NT2/D1 (cell line): ENCODE measurements at regions not wholly inside any gene's neighbourhood (a gene's known extent, or its start where the extent isn't known, plus 50 kb on each side); places are given as distances from the start of the nearest gene placed in this dataset.

Experiments
- DNase-seq: peaks from one replicate; pipeline ENCODE4 v3.0.0-alpha.2; 2011; ENCODE audit warnings: low read depth, low spot score
- H3K27me3 ChIP-seq: 2 replicates; pipeline ENCODE4 v1.6.0; 2011; ENCODE audit warnings: mild to moderate bottlenecking; ENCODE audit not compliant: insufficient read length, insufficient read depth
- H3K36me3 ChIP-seq: 2 replicates; pipeline ENCODE4 v1.6.1; 2011; ENCODE audit warnings: mild to moderate bottlenecking, low read length, mixed read lengths; ENCODE audit not compliant: insufficient read depth, insufficient read length
- H3K4me1 ChIP-seq: 2 replicates; pipeline ENCODE4 v1.5.1; 2011; ENCODE audit not compliant: insufficient read depth, insufficient read length
- H3K4me3 ChIP-seq: 2 replicates; pipeline ENCODE4 v1.5.1; 2011; ENCODE audit warnings: low read depth; ENCODE audit not compliant: insufficient read length
- H3K9ac ChIP-seq: 2 replicates; pipeline ENCODE4 v1.6.0; 2011; ENCODE audit warnings: low read depth; ENCODE audit not compliant: insufficient read length
- H3K9me3 ChIP-seq: 2 replicates; pipeline ENCODE4 v1.5.1; 2011; ENCODE audit warnings: mild to moderate bottlenecking, low read length; ENCODE audit not compliant: insufficient read depth
- SUZ12 ChIP-seq: IDR thresholded peaks from 2 replicates; pipeline ENCODE4 v1.6.1; 2011; ENCODE audit not compliant: insufficient read length, insufficient read depth; ENCODE audit errors: extremely low read depth
- YY1 ChIP-seq: IDR thresholded peaks from 2 replicates; pipeline ENCODE4 v1.6.1; 2011; ENCODE audit not compliant: insufficient read length, insufficient read depth
- ZNF274 ChIP-seq: IDR thresholded peaks from 2 replicates; pipeline ENCODE4 v1.6.1; 2011; ENCODE audit warnings: mild to moderate bottlenecking, low read depth, low read length

- Histone ChIP-seq H3K9me3 (no peaks in the 10 kb centered on the region), H3K36me3 (no peaks in the 10 kb centered on the region), H3K9ac (no peak overlapping the region), H3K4me1 (no peaks in the 10 kb centered on the region), H3K27me3 (no peaks in the 10 kb centered on the region), H3K4me3 (no peak overlapping the region)
- DNase-seq, result no peak
- TF ChIP-seq ZNF274 (no peak), YY1 (no peak), SUZ12 (no peak)
Measured at GRCh38 chr3:1529676-1530075, 436.9 kb downstream of the CNTN6 start.

DNA sequence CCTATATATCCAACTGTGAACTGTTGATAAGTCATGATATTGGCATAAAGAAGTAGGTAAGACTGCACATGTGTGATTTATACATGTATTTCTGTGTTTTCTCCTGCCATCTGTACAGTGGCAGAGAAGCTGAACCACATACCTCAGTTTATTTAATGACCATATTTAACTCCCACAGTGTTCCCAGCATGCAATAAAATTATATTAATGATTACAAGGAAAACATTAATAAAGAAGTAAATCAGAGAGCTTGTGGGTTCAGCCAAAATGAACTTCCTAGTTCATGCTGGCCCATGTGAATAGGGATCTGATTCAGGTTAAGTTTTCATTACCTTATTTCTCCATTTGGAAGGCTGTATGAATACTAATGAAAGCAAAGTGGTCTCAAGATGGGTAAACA is 439.2 kb downstream of the CNTN6 start:
- no peak for DNase-seq

DNA sequence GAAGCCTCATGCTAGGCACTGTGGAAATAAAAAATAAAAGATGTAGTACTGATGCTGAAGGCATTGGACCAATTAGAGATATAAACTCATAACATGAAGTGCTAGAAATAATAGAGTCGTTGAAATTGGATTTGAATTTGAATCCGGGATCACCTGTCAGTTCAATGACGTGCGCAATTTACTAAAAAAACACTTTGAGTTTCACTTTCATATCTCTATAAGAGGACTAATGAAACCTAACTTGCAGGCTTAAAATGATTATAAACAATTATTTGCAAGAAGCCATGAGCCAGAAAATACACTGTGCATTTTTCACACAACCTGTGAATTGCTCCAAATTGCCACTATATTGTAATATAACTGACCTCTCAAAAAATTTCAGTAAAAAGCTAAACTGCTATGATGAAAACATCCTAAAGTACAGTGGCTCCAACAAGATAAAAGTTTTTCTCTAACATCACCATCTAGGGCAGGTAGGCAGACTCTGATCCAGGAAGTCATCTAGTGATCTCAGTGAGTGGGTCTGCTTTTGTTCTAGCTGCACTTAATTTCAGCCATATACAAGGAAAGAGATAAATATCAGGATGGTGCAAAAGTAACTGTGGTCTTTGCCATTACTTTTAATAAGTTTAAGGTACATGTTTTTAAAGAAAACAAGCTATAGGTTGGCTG is 440.2 kb downstream of the CNTN6 start:
- H3K4me3 ChIP-seq, result no peak overlapping the region
- no peaks in the 10 kb centered on the region for H3K36me3 ChIP-seq
- 0 out of 2 replicates have a peak, but pooled peaks cover 6% of the 10 kb centered on the region for H3K9me3 ChIP-seq
- TF ChIP-seq SUZ12 (no peak), YY1 (no peak), ZNF274 (no peak)
- no peak overlapping the region for H3K9ac ChIP-seq
- H3K27me3 ChIP-seq, result no peaks in the 10 kb centered on the region
- DNase-seq, result no peak
- no peaks in the 10 kb centered on the region for H3K4me1 ChIP-seq

More for the DNA sequence above, 439.2 kb downstream of the CNTN6 start:
- Histone ChIP-seq H3K4me3 (no peak overlapping the region), H3K9me3 (0 out of 2 replicates have a peak, but pooled peaks cover 2% of the 10 kb centered on the region), H3K4me1 (no peaks in the 10 kb centered on the region), H3K9ac (no peak overlapping the region), H3K27me3 (no peaks in the 10 kb centered on the region), H3K36me3 (no peaks in the 10 kb centered on the region)
- TF ChIP-seq YY1, result no peak
- TF ChIP-seq SUZ12, result no peak
- no peak for TF ChIP-seq ZNF274

- no peaks in the 10 kb centered on the region for H3K4me1 ChIP-seq
- H3K4me3 ChIP-seq, result no peak overlapping the region
- no peak for TF ChIP-seq SUZ12
- TF ChIP-seq YY1, result no peak
- no peak for TF ChIP-seq ZNF274
- DNase-seq, result no peak
- H3K9ac ChIP-seq, result no peak overlapping the region
- no peaks in the 10 kb centered on the region for H3K36me3 ChIP-seq
- no peaks in the 10 kb centered on the region for H3K27me3 ChIP-seq
- H3K9me3 ChIP-seq, result 0 out of 2 replicates have a peak, but pooled peaks cover 6% of the 10 kb centered on the region
Measured at GRCh38 chr3:1533763-1534162, 440.9 kb downstream of the CNTN6 start.

- Histone ChIP-seq H3K4me3 (no peak overlapping the region), H3K27me3 (no peaks in the 10 kb centered on the region), H3K36me3 (no peaks in the 10 kb centered on the region), H3K9me3 (0 out of 2 replicates have a peak, but pooled peaks cover 6% of the 10 kb centered on the region), H3K4me1 (no peaks in the 10 kb centered on the region), H3K9ac (no peak overlapping the region)
- TF ChIP-seq ZNF274, result no peak
- TF ChIP-seq SUZ12, result no peak
- no peak for TF ChIP-seq YY1
- no peak for DNase-seq
Measured at GRCh38 chr3:1534252-1534651, 441.4 kb downstream of the CNTN6 start.

- Histone ChIP-seq H3K27me3 (no peaks in the 10 kb centered on the region), H3K36me3 (no peaks in the 10 kb centered on the region), H3K9me3 (0 out of 2 replicates have a peak, but pooled peaks cover 6% of the 10 kb centered on the region), H3K4me1 (no peaks in the 10 kb centered on the region), H3K9ac (no peak overlapping the region), H3K4me3 (no peak overlapping the region)
- no peak for TF ChIP-seq ZNF274
- no peak for TF ChIP-seq YY1
- TF ChIP-seq SUZ12, result no peak
- DNase-seq, result no peak
Measured at GRCh38 chr3:1535361-1535760, 442.5 kb downstream of the CNTN6 start.

- no peaks in the 10 kb centered on the region for H3K27me3 ChIP-seq
- 0 out of 2 replicates have a peak, but pooled peaks cover 6% of the 10 kb centered on the region for H3K9me3 ChIP-seq
- no peaks in the 10 kb centered on the region for H3K4me1 ChIP-seq
- H3K36me3 ChIP-seq, result no peaks in the 10 kb centered on the region
- no peak for DNase-seq
- H3K9ac ChIP-seq, result no peak overlapping the region
- H3K4me3 ChIP-seq, result no peak overlapping the region
- TF ChIP-seq YY1, result no peak
- TF ChIP-seq SUZ12, result no peak
- no peak for TF ChIP-seq ZNF274
Measured at GRCh38 chr3:1540686-1541085, 447.9 kb downstream of the CNTN6 start.
